GM20431 (cell line): ENCODE measurements at regions not wholly inside any gene's neighbourhood (a gene's known extent, or its start where the extent isn't known, plus 50 kb on each side); places are given as distances from the start of the nearest gene placed in this dataset.

ENCODE experiments used
- in situ Hi-C: fragments of 300-500 bp; cut with MseI, MboI; formaldehyde crosslinking; loops from one replicate; pipeline ENCODE4 v1.15.0; 2020; ENCODE audit warnings: low sequenced_read_pairs; ENCODE audit not compliant: unreplicated experiment

DNA sequence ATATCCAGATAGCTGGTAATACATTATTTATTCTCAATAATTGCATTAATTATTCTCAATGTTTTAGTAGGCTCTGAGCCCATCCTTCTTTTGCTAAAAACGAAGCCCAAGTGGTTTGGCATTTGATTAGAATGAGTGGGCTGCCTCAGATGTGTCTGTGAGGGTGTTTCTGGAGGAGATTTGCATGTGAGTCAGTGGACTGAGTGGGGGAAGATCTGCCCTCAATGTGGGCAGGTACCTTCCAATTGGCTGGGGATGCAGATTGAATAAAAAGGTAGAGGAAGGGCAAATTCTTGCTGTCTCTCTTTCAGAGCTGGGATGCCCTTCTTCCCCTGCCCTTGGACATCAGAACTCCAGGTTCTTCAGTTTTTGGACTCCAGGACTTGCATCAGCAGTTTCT, 290.6 kb upstream of the SMIM30 start:
- in situ Hi-C loops: loop anchor here (25.0 kb wide), 1 partner anchor 247 kb away; no protein-coding TSS in a partner anchor

DNA sequence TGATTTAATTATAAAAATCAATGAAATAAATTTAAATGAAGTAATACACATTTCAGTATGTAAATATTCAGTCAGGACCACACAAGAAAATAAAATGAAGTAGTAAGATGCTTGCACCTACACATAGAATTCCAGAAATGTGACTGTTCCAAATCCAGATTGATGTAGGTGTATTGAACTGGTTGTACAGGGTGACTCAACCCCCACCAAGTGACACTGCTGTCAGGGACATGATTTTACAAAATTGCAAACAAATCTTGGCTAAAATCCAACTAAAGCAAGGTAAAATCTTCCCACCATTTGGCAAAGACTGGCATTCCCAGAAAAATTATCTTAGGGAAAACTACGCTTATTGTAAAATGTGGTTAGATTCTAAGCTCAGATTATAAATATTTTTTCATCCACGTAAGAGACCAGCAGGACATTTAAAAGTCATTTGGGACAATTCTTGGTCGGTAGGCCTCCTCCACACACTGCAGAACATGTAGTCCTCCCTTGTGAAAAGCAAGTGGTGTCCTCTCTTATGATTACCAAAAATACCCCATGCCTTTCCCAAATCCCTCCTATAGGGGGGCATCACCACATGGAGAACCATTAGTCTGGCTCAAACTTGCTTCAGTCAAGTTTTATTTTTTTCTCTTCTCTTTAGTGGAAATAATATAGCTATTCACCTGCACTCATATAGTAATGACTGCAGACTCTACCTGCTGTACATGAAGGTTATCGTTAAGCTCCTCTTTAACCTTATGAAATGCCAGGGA, 287.1 kb upstream of the SMIM30 start:
- in situ Hi-C loops: loop anchor here (25.0 kb wide), 1 partner anchor 243 kb away; no protein-coding TSS in a partner anchor

DNA sequence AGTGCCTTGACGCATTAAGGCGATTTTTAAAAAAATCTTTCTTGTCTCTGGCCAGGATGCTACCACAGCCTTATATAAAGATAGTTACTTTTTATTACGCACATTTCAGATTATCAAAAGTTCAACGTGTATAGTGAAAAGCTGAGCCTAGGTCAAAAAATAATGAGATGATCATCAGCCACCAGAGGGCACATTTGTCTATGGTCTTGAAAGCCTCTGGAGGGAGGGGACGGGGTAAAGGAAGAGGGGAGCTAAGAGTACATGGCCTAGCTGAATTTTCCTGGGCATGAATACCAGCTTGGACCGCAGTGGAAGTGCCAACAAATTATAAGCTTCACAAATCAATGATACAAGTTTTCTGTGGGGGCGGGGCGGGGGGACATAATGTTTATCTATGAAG, 285.9 kb upstream of the SMIM30 start:
- in situ Hi-C loops: loop anchor here (25.0 kb wide), 1 partner anchor 242 kb away; no protein-coding TSS in a partner anchor

DNA sequence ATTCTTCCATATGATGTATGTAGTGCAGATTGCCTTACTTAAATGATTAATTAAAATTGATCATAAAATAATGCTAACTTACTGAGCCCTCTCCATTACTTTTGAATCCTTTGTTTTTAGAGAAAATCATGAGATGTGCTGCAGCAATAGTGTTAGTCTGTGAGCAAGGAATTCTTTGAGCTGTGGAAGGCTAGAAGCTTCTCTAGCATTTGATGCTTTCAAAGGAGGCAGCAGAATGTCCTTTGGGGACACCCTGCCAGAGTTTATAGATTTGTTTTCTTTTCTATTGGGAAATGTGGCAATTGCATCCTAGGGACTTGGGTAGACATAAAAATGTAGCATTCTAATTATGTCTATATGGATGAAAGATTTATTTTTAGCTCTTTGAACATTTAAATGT, 284.1 kb upstream of the SMIM30 start:
- in situ Hi-C loops: loop anchor here (25.0 kb wide), 1 partner anchor 240 kb away; no protein-coding TSS in a partner anchor

DNA sequence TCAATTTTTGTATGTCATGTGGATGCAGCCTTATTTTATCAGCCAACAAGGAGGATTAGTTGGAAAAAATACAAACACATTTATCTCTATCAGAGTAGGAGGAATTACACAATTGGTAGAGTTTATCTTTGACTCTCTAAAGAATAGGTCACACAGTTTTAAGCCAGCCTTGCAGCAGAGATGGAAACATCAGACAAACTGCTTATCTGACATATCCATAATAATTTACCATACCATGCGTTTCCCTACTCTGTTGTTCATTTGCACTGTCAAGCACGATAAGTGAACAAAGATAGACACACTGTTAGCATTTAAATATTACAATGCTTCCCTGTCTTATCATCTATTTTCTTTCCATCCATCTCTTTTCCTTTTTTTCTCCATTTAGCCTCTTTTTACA, 283.7 kb upstream of the SMIM30 start:
- in situ Hi-C loops: loop anchor here (25.0 kb wide), 1 partner anchor 240 kb away; no protein-coding TSS in a partner anchor

DNA sequence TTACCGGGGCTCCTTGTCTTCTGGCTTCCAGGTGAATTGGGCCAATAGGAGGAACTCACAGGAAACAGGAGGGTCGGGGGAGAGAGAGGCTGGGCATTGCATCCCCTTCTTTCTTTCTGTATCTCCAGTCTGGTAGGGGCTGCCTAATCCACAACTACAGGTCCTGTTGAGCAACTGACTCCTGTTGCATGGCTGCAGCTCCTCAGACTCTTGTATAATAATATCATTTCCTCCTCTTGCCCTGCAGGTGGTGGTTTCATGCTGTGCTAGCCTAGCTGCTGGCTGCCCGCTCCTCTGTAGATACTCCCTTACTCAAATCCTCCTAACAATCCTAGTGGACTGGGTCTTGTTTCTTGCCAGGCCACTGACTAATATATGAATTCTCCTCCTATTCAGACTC, 276.5 kb upstream of the SMIM30 start:
- in situ Hi-C loops: no loop called here

DNA sequence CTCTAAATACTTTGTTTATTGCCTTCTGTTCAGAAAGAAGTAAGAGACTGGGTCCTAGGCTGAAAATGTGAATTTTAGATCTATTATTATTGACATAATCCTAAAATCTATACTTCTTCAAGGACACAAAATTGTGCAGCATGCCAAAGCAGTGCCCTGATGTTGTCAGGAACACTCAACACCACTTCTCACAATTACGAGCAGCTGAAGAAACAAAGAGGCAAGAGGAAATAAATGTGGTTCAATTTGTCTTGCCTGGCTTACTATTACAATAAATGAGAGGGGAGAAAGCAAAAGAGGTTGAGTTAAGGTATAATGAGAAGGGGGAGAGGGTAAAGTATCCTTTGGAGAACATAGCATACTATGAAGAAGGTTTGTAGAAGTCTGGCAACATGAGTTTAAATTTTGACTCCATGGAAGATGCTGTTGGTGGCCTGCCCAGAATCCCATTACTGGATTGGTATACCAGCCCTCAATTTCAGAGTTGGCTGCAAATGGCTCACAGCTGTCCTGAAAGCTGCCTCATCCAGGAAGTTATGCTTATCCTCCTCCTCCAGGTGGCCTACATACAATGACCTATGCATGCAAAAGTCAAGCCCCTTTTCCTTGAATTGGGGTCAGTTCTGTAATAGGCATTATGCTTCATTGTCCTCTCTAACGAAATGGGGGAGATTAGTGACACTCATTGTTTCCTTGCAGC, 274.6 kb upstream of the SMIM30 start:
- in situ Hi-C loops: no loop called here

DNA sequence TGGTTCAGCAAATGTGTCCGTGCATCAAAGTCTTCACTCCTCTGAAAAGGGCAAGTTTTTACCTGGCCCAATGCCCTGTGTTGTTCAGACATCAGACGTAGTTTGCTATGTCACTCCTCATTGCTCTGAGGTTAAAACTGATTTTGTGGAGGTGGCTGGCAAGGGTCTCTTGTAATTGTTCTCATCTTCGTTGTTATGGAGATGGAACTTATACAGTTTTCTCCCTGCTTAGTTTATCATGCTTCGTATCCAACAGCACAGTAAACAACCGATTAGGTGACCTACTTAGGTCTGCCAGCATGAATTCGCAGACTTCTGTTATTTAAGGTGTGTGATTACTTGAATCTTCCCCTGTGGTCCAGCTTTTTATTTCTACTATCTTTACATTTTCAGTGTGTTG, 274.1 kb upstream of the SMIM30 start:
- in situ Hi-C loops: no loop called here

DNA sequence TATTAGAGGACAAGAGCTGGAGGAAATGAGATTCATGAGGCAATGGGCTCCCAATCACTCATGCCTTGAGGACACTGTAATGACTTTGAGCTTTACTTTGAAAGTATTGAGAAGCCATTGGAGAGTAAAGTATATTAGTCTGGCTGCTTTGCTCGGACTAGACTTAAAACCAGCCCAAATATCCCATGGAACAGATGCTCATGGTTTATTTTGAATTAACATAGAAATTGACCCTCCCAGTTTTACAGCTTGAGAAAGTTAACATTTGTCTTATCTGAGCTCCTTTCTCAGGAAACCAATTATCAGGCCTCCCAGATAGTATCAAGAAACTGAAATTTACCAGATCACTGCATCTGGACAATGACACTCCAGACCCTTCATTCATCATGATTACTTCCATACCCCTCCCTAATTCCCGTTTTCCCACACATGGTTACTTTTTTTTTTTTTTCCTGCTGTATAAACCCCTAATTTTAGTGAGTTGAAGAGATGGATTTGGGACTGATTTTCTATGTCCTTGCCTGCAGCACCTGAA, 270.8 kb upstream of the SMIM30 start:
- in situ Hi-C loops: no loop called here

DNA sequence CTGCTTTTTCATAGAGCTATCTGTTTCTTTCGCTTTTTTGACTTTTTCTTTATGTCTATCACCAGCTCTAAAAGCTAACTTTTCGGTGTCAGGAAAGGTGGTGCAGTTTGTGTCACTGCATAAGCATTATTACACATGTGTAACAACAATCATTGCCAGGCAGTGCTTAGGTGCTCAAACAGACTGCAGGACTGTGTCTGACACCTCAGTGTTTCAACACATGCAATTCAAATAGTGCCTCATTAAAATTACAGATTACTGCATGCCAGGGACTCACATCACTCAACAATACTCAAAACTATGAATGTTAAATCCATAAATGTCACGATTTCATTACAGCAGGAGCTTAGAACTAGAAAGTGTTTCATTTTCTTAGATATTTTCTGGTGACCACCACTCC, 265.3 kb upstream of the SMIM30 start:
- in situ Hi-C loops: no loop called here

DNA sequence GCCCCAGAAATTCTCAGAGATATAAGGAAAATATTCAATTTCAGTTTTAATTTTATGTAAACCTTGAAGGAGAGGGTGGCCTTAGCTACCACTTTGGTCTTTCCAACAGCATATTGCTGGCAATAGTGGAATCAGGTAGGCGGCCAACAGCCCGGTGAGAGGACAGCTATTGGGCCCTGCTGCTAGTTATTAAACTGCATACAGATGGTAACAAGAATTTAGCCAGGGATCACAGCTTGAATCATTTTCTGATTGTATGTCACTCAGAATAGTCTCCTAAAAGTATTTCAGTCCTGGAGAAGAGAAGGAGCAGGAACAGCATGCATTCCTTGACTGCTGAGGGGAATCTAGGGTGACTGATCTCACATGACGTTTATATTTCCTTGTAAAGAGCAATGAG, 261.4 kb upstream of the SMIM30 start:
- in situ Hi-C loops: no loop called here

DNA sequence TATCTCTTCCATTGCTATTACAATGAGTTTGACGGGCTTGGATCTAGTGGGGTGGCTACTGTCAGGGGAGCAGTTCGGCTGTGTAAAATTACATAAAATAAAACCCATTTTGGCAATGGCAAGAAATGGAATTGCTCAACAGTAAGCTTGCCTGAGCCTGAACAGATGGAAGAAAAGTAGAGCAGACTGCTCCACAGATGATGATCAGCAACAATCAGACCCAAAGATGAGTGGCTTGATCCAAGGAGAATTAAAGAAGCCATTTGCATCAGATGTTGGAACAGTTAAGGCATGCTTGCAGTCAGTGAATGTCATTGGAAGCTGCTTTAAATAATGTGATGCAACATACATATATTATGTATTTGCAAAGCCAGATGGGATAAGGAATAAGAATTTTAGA, 256.6 kb upstream of the SMIM30 start:
- in situ Hi-C loops: no loop called here

DNA sequence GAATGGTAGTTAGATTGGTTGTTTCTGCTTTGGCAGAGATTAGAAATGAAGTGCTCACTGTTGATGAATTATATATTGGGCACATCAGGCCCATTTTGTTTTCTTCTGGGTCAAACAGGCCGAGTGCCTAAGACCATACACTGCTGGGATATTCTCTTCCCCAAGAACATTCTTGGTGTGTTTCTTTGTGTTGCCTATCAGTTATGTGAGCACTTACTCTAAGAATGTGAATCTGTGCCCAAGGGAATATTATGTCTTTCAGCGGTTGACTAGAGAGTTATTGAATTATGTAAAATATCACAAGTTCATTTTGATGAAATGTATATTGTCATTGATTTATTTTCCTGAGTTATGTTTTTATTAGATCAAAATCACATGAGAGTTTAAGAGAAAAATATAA, 255.5 kb upstream of the SMIM30 start:
- in situ Hi-C loops: no loop called here

DNA sequence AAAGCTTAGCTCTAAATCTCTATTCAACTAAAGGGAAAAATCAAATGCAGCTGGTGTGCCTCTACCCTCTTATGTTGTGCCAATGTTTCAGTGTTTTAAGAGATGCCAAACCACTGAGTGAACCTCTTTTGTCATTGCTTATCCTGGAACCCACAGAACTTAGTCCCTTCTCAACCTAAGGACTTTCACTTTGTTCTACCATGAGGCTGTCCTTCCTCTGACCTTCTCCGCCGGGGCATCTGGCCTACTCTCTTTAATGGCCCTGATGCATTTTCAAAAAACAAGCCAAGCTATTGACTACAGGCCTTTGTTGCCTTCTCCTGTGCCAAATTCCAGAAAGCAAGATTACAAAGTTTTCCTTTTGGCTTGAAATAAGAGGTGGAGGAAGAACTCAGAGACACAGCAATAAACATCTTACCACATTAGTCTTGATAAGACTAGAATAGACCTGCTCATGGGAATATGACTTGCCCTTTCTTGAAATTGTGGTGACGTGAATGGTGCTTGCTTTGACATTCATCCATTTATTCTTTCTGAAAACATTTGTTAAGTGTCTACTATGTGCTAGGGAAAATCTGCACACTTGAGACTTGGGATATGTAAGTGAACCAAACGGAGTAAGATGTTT, 253.2 kb upstream of the SMIM30 start:
- in situ Hi-C loops: no loop called here

DNA sequence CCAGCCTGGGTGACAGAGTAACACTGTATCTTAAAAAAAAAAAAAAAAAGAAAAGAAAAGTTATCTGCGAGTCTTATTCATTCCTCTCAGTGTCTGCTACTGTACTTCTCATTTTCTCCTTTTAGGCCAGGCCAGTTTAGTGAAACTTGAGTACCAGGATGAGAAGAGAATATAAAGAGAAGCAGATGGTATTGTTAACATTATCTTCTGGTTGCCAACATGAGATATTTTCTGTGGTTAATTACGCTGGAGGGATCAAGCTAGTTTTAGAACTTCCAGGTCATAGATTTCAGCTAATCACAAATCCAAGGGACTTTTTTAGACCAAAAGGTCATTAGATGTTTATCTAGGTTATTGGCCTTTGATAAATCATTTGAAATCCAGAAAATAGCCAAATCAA, 252.6 kb upstream of the SMIM30 start:
- in situ Hi-C loops: no loop called here

DNA sequence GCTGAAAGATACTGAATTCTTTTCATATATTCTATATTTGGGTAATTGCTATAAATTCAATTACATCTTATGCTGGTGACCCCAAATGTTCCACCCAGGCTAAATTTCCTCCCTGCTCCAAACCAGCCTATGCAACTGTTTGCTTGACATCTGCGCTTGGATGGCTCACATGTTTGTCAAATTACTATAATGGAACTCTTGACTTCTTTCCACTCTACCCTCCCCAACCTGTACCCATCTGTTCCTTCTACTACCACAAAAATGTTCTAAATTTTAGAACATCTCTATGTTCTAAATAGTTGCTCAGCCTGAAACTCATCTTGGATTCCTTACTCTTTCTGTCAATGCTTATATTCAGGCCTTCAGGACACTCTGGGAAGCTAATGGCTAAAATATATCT, 249.9 kb upstream of the SMIM30 start:
- in situ Hi-C loops: no loop called here

DNA sequence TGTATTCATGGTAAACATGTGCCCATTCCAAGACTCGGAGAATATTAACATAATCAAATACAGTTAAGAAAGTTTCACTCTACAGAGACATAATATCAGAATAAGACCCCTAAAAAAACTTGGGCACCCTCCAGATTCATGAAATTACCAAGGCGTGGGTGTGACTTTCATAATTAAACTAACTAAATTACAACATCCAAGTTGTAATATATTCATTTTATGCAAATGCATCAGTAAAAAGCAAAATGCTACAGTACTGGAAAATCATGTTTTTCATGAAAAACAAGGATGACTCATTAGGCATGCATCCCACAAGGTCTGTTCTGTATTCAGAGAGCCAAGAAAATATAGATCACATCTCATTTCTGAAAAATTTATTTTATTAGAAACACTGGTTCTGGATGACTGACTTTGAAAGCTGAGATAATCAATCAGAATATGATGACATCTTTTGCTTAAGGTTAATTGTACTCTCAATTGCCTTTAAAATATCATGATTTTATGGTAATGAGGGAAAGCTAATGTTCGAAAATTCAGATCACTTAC, 248.8 kb upstream of the SMIM30 start:
- in situ Hi-C loops: no loop called here

DNA sequence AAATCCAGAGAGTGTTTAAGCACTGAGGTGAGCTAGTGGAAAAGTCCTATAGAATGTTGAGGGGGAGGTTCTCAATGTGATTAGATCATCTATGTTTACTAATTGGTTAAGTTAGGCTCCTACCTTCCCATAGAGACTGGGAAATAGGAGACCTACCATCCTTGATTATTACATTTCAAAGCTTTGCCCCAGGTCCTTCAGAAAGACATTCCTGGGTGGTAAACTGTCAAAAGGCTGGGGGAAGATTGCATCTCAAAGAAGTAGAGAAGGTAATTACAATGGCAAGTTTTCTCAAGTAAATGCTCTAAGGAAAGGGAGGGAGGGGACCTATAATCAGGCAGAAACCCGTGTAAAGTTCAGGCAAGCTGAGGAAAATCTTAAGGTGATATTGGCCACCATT, 247.8 kb upstream of the SMIM30 start:
- in situ Hi-C loops: no loop called here

DNA sequence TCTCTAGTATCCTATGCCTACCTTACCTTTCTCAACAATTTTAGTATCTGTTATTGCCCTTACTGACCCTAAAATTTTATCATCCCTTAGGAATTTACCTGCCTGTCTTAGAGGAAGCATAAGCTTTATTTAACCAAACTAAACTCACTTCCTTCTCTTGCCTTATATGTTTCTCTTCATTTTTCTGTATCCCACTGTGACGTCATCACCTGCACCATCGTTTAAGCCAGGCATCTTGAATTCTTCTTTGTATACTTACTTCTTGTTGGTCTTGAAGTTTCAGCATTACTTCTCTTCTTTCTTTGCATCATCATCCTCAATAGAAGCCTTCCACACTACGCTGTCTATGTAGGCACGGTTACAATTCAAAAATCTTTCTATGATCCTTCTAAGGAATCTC, 231.0 kb upstream of the SMIM30 start:
- in situ Hi-C loops: no loop called here

DNA sequence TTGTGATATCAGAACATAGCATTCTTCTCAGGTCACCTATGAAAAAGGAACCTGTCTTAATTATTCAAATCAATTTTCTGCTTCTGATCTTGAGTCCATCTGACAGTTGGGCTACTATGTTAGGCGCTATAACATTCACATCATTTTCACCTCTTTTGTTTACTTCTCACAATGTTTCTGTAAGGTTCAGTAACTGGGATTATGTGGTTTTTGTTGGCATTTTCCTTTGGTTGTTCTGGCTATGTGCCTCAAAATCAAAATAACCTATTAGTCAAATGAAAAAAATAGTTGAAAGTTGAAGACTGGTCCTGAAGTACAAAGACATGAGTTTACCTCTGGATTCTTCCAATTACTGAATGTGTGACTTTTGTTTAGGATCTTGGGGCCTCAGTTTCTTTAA, 221.3 kb upstream of the SMIM30 start:
- in situ Hi-C loops: no loop called here
